Breast epithelium (tissue), 4 donors: ENCODE measurements at regions not wholly inside any gene's neighbourhood (a gene's known extent, or its start where the extent isn't known, plus 50 kb on each side); places are given as distances from the start of the nearest gene placed in this dataset.

Experiments
- DNase-seq, 2 donors: peaks; one replicate each; pipeline ENCODE4 v3.0.0-alpha.2; 2019; ENCODE audit warnings: low spot score in 2 of 2
- H3K27ac ChIP-seq, 2 donors: fragments of 200-600 bp; sonication (generic) in 1 of 2; one replicate each; pipeline ENCODE4 v1.5.1; 2016 to 2019; ENCODE audit warnings: mild to moderate bottlenecking in 1 of 2
- H3K27me3 ChIP-seq, 2 donors: fragments of 200-600 bp; sonication (generic) in 1 of 2; one replicate each; pipeline versions ENCODE4 v1.5.1 to v1.6.0; 2017 to 2019; ENCODE audit warnings: control low read depth in 1 of 2, mild to moderate bottlenecking in 1 of 2
- H3K36me3 ChIP-seq: fragments of 200-600 bp; one replicate; pipeline ENCODE4 v1.5.1; 2019
- H3K4me1 ChIP-seq, 2 donors: fragments of 200-600 bp; sonication (generic); one replicate each; pipeline ENCODE4 v1.5.1; 2016 to 2019; ENCODE audit warnings: control low read depth in 1 of 2
- H3K4me3 ChIP-seq, 3 donors: fragments of 200-600 bp; sonication (generic); 1 replicate in 2 of 3; 2 replicates in 1 of 3; pipeline ENCODE4 v1.5.1; 2016 to 2019; ENCODE audit warnings: mild to moderate bottlenecking in 3 of 3, moderate library complexity in 2 of 3
- H3K9me3 ChIP-seq, 2 donors: fragments of 200-600 bp; sonication (generic) in 1 of 2; one replicate each; pipeline ENCODE4 v1.5.1; 2016 to 2019; ENCODE audit warnings: control low read depth in 1 of 2
- POLR2A ChIP-seq: fragments of 450-650 bp; IDR thresholded peaks from one replicate; pipeline ENCODE4 v1.6.1; 2016; ENCODE audit warnings: antibody characterized with exemption, mild to moderate bottlenecking, moderate library complexity
- POLR2AphosphoS5 ChIP-seq, 3 donors: sonication (generic); formaldehyde crosslinking; IDR thresholded peaks; one replicate each; pipeline ENCODE4 v1.6.1; 2017; ENCODE audit warnings: antibody characterized with exemption in 3 of 3
- intact Hi-C: fragments of 100-400 bp; cut with DNase I; formaldehyde crosslinking; loops from one replicate; pipeline ENCODE4 v1.15.1; 2023; ENCODE audit warnings: low total_unique reads
- TF ChIP-seq, protein P1 (sequence below), 3 donors: fragments of 450-650 bp; IDR thresholded peaks; one replicate each; pipeline ENCODE4 v1.5.1; 2016 to 2017; ENCODE audit warnings: antibody characterized with exemption in 3 of 3, mild to moderate bottlenecking in 3 of 3, moderate library complexity in 3 of 3

- Histone ChIP-seq H3K4me1 (no peaks in the 10 kb centered on the region), H3K36me3 (no peaks in the 10 kb centered on the region), H3K27me3 (no peaks in the 10 kb centered on the region), H3K27ac (no peak overlapping the region), H3K4me3 (no peak overlapping the region), H3K9me3 (no peaks in the 10 kb centered on the region)
- no peak for DNase-seq
- TF ChIP-seq POLR2A (no peak), POLR2AphosphoS5 (IDR thresholded peaks at IDR 0.05) (no peak)
- TF ChIP-seq, protein P1, sequence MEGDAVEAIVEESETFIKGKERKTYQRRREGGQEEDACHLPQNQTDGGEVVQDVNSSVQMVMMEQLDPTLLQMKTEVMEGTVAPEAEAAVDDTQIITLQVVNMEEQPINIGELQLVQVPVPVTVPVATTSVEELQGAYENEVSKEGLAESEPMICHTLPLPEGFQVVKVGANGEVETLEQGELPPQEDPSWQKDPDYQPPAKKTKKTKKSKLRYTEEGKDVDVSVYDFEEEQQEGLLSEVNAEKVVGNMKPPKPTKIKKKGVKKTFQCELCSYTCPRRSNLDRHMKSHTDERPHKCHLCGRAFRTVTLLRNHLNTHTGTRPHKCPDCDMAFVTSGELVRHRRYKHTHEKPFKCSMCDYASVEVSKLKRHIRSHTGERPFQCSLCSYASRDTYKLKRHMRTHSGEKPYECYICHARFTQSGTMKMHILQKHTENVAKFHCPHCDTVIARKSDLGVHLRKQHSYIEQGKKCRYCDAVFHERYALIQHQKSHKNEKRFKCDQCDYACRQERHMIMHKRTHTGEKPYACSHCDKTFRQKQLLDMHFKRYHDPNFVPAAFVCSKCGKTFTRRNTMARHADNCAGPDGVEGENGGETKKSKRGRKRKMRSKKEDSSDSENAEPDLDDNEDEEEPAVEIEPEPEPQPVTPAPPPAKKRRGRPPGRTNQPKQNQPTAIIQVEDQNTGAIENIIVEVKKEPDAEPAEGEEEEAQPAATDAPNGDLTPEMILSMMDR (IDR thresholded peaks at IDR 0.05): no peak
- intact Hi-C loops: no loop called here
Observed at GRCh38 chr13:58463841-58464240, 832.3 kb downstream of the PCDH17 start.

- Histone ChIP-seq H3K4me1 (no peaks in the 10 kb centered on the region), H3K27ac (no peak overlapping the region), H3K36me3 (no peaks in the 10 kb centered on the region), H3K4me3 (no peak overlapping the region), H3K9me3 (no peaks in the 10 kb centered on the region), H3K27me3 (no peaks in the 10 kb centered on the region)
- DNase-seq: no peak
- intact Hi-C loops: no loop called here
- TF ChIP-seq POLR2A (no peak), POLR2AphosphoS5 (IDR thresholded peaks at IDR 0.05) (no peak)
- TF ChIP-seq, protein P1 (IDR thresholded peaks at IDR 0.05): no peak
Observed at GRCh38 chr13:58467176-58467575, 835.6 kb downstream of the PCDH17 start.

- H3K4me1 ChIP-seq: no peaks in the 10 kb centered on the region
- no peak for TF ChIP-seq POLR2AphosphoS5 (IDR thresholded peaks at IDR 0.05)
- TF ChIP-seq, protein P1 (IDR thresholded peaks at IDR 0.05): no peak
- TF ChIP-seq POLR2A: no peak
- DNase-seq: no peak
- H3K36me3 ChIP-seq: no peaks in the 10 kb centered on the region
- H3K27me3 ChIP-seq: no peaks in the 10 kb centered on the region
- intact Hi-C loops: no loop called here
- no peak overlapping the region for H3K27ac ChIP-seq
- no peak overlapping the region for H3K4me3 ChIP-seq
- H3K9me3 ChIP-seq: no peaks in the 10 kb centered on the region
Observed at GRCh38 chr13:58472483-58472882, 840.9 kb downstream of the PCDH17 start.

DNA sequence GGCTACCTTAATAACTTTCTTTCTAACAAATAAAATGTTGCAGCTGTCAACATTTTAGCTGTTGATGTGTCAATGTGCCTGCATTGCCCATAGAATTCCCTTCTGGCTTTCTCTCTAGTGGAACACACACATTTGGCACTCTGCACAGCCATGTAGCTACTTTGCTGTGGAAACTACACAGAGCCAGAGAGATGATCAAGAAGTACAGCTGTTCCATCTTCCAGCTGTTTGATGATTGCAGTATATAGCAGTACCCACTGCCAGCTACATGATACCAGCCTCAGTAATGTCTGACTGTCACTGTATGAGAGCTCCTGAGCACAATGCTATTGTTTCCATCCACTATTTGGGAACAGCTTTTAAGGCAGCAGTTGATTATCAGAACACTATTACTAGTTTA is 843.0 kb downstream of the PCDH17 start:
- no peak for DNase-seq
- no peaks in the 10 kb centered on the region for H3K9me3 ChIP-seq
- H3K4me1 ChIP-seq: no peaks in the 10 kb centered on the region
- TF ChIP-seq POLR2A (no peak), POLR2AphosphoS5 (IDR thresholded peaks at IDR 0.05) (no peak)
- TF ChIP-seq, protein P1 (IDR thresholded peaks at IDR 0.05): no peak
- H3K27me3 ChIP-seq: no peaks in the 10 kb centered on the region
- no peaks in the 10 kb centered on the region for H3K36me3 ChIP-seq
- no peak overlapping the region for H3K27ac ChIP-seq
- no peak overlapping the region for H3K4me3 ChIP-seq
- intact Hi-C loops: loop anchor here (2.0 kb wide), 1 partner anchor 18 kb away; no protein-coding TSS in a partner anchor

DNA sequence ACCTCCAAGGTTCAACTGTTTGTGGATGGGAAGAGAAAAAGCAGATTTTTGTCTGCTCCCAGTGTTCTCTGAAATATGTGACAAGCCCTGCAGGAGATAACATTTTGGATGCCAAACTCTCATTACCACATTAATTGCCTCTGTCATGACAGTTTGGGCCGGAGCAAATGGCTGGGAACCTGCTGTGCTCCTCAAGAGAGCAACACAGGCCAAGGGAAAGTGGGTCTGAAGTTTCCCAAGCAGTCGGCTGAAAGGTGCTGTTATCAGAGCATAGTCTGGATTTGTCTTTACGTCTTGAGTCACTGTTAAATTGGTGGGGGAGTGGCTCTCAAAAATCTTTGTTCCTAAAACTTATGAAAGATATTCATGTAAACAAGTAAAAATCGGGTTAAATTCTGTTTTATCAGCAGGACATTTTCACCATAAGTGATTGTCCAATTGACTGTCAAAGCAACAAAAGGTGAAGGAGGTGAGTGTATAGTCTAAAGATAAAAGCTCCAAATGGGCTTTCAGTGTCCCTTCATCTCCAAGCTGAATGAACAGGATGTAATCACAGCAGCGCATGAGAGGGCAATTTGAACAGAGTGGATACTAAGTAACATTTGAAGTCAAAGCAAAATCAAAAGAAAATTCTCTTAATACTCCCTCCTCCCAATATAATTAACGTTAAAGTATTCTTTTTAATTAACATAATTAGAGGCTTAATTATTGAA is 844.8 kb downstream of the PCDH17 start:
- DNase-seq: no peak
- no peaks in the 10 kb centered on the region for H3K4me1 ChIP-seq
- TF ChIP-seq, protein P1 (IDR thresholded peaks at IDR 0.05): no peak
- TF ChIP-seq POLR2AphosphoS5 (IDR thresholded peaks at IDR 0.05) (no peak), POLR2A (no peak)
- no peaks in the 10 kb centered on the region for H3K9me3 ChIP-seq
- no peak overlapping the region for H3K27ac ChIP-seq
- intact Hi-C loops: no loop called here
- no peaks in the 10 kb centered on the region for H3K27me3 ChIP-seq
- no peak overlapping the region for H3K4me3 ChIP-seq
- H3K36me3 ChIP-seq: no peaks in the 10 kb centered on the region
